ENCODE measurements at regions not wholly inside any gene's neighbourhood (a gene's known extent, or its start where the extent isn't known, plus 50 kb on each side); places are given as distances from the start of the nearest gene placed in this dataset.

- TF ChIP-seq GABPA (IDR thresholded peaks at IDR 0.05; ENCODE audit: low read depth) (no peak), SPI1 (IDR thresholded peaks at IDR 0.05; ENCODE audit: borderline replicate concordance, low read depth) (no peak), CTCF (IDR thresholded peaks at IDR 0.05; ENCODE audit: insufficient read depth, low read length) (no peak), POLR2AphosphoS5 (IDR thresholded peaks at IDR 0.05; ENCODE audit: low read depth) (no peak)
- TF ChIP-seq, protein P1, sequence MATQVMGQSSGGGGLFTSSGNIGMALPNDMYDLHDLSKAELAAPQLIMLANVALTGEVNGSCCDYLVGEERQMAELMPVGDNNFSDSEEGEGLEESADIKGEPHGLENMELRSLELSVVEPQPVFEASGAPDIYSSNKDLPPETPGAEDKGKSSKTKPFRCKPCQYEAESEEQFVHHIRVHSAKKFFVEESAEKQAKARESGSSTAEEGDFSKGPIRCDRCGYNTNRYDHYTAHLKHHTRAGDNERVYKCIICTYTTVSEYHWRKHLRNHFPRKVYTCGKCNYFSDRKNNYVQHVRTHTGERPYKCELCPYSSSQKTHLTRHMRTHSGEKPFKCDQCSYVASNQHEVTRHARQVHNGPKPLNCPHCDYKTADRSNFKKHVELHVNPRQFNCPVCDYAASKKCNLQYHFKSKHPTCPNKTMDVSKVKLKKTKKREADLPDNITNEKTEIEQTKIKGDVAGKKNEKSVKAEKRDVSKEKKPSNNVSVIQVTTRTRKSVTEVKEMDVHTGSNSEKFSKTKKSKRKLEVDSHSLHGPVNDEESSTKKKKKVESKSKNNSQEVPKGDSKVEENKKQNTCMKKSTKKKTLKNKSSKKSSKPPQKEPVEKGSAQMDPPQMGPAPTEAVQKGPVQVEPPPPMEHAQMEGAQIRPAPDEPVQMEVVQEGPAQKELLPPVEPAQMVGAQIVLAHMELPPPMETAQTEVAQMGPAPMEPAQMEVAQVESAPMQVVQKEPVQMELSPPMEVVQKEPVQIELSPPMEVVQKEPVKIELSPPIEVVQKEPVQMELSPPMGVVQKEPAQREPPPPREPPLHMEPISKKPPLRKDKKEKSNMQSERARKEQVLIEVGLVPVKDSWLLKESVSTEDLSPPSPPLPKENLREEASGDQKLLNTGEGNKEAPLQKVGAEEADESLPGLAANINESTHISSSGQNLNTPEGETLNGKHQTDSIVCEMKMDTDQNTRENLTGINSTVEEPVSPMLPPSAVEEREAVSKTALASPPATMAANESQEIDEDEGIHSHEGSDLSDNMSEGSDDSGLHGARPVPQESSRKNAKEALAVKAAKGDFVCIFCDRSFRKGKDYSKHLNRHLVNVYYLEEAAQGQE (IDR thresholded peaks at IDR 0.05; ENCODE audit: insufficient replicate concordance, low read depth): no peak
Observed at GRCh38 chr12:42756841-42757623, 167.5 kb upstream of the PRICKLE1 start.

Measured in HL-60 (cell line).